Fibroblast of lung (primary cell): ENCODE measurements at regions not wholly inside any gene's neighbourhood (a gene's known extent, or its start where the extent isn't known, plus 50 kb on each side); places are given as distances from the start of the nearest gene placed in this dataset.
"Not testable (repeated sequence)": the region's sequence is repeated elsewhere in the genome, so short reads cannot be mapped to it uniquely, and the experiment has no call there.

Source experiments
- DNase-seq, 2 donors: peaks; one replicate each; pipeline versions ENCODE4 v3.0.0 to v3.0.0-alpha.2; 2010; ENCODE audit warnings: low read depth in 2 of 2
- H2AFZ ChIP-seq: 2 replicates; pipeline ENCODE4 v1.5.1; 2012; ENCODE audit warnings: low read length, control low read depth, inconsistent platforms
- H3K27ac ChIP-seq: 2 replicates; pipeline ENCODE4 v1.5.1; 2011; ENCODE audit warnings: low read length, control low read depth; ENCODE audit not compliant: insufficient read depth
- H3K27me3 ChIP-seq: 2 replicates; pipeline ENCODE4 v1.5.1; 2011; ENCODE audit warnings: mild to moderate bottlenecking, low read length; ENCODE audit not compliant: control insufficient read depth, insufficient read depth
- H3K36me3 ChIP-seq: 2 replicates; pipeline ENCODE4 v1.5.1; 2011; ENCODE audit warnings: low read length; ENCODE audit not compliant: control insufficient read depth, insufficient read depth
- H3K4me1 ChIP-seq: 2 replicates; pipeline ENCODE4 v1.5.1; 2011; ENCODE audit warnings: low read length; ENCODE audit not compliant: control insufficient read depth, insufficient read depth; ENCODE audit errors: extremely low read depth
- H3K4me2 ChIP-seq: 2 replicates; pipeline ENCODE4 v1.5.1; 2011; ENCODE audit warnings: low read length, control low read depth; ENCODE audit not compliant: insufficient read depth; ENCODE audit errors: extremely low read depth
- H3K4me3 ChIP-seq, 4 experiments: fragments of 200-600 bp in 1 of 4; sonication (generic) in 1 of 4; replicated peaks in 1 of 4; 2 replicates each; pipeline ENCODE4 v1.5.1; 2011 to 2016; ENCODE audit warnings: low read length in 4 of 4, low read depth in 3 of 4, mild to moderate bottlenecking in 3 of 4, control low read depth in 2 of 4, inconsistent platforms in 1 of 4, mixed read lengths in 1 of 4; ENCODE audit not compliant: insufficient read depth in 1 of 4; ENCODE audit errors: control extremely low read depth in 1 of 4
- H3K79me2 ChIP-seq: 2 replicates; pipeline ENCODE4 v1.5.1; 2012; ENCODE audit warnings: mild to moderate bottlenecking, low read length, inconsistent platforms; ENCODE audit not compliant: control insufficient read depth, insufficient read depth
- H3K9ac ChIP-seq: 2 replicates; pipeline ENCODE4 v1.5.1; 2011; ENCODE audit warnings: mild to moderate bottlenecking, low read length, control low read depth; ENCODE audit not compliant: insufficient read depth
- H3K9me3 ChIP-seq: 2 replicates; pipeline ENCODE4 v1.5.1; 2012; ENCODE audit warnings: low read depth, low read length; ENCODE audit not compliant: control insufficient read depth, insufficient read depth
- H4K20me1 ChIP-seq: 2 replicates; pipeline ENCODE4 v1.5.1; 2011; ENCODE audit warnings: low read length; ENCODE audit not compliant: control insufficient read depth, insufficient read depth; ENCODE audit errors: extremely low read depth
- CTCF ChIP-seq, 2 donors: IDR thresholded peaks in 1 of 2; conservative IDR thresholded peaks in 1 of 2; 1 replicate in 1 of 2; 2 replicates in 1 of 2; pipeline ENCODE4 v1.5.1; 2011 to 2012; ENCODE audit warnings: low read length in 2 of 2, control low read depth in 1 of 2, inconsistent platforms in 1 of 2, low read depth in 1 of 2, mild to moderate bottlenecking in 1 of 2
- EZH2 ChIP-seq: IDR thresholded peaks from 2 replicates; pipeline ENCODE4 v1.5.1; 2012; ENCODE audit warnings: low read length, control low read depth, mild to moderate bottlenecking; ENCODE audit errors: missing control alignments

GRCh38 chr14:94821705-94822104 lies 51.8 kb upstream of the GSC start:
- no peak overlapping the region for H3K27ac ChIP-seq
- no peaks in the 10 kb centered on the region for H3K9me3 ChIP-seq
- H4K20me1 ChIP-seq = no peaks in the 10 kb centered on the region
- no peaks in the 10 kb centered on the region for H3K36me3 ChIP-seq
- H3K4me1 ChIP-seq = no peaks in the 10 kb centered on the region
- no peaks in the 10 kb centered on the region for H3K79me2 ChIP-seq
- no peak overlapping the region for H3K4me2 ChIP-seq
- H2AFZ ChIP-seq = no peak overlapping the region
- H3K9ac ChIP-seq = no peak overlapping the region
- TF ChIP-seq EZH2 = no peak
- TF ChIP-seq CTCF (conservative IDR thresholded peaks at IDR 0.05 in 1 of 2, IDR thresholded peaks at IDR 0.05 in 1 of 2; ENCODE audit: low read depth in 1 of 2, low read length in 2 of 2) = no peak
- H3K27me3 ChIP-seq = no peaks in the 10 kb centered on the region
- H3K4me3 ChIP-seq = no peak overlapping the region
- no peak for DNase-seq

- DNase-seq, H3K27ac ChIP-seq, H3K4me3 ChIP-seq, H2AFZ ChIP-seq, H3K79me2 ChIP-seq, H3K4me1 ChIP-seq, H3K9me3 ChIP-seq, H3K27me3 ChIP-seq, H3K36me3 ChIP-seq, H3K9ac ChIP-seq, H4K20me1 ChIP-seq, H3K4me2 ChIP-seq: not testable (repeated sequence)
These were observed 51.0 kb upstream of the GSC start for GRCh38 chr14:94820932-94821331.
